Right renal pelvis (tissue), 4 donors: ENCODE measurements at regions not wholly inside any gene's neighbourhood (a gene's known extent, or its start where the extent isn't known, plus 50 kb on each side); places are given as distances from the start of the nearest gene placed in this dataset.

Source experiments
- DNase-seq, 4 donors: peaks; one replicate each; pipeline ENCODE4 v3.0.0-alpha.2; 2013; ENCODE audit warnings: low read depth in 4 of 4, low spot score in 3 of 4, missing footprints in 1 of 4

- no peak for DNase-seq
Observed at GRCh38 chr3:118710532-118710931, 324.1 kb downstream of the IGSF11 start.

GRCh38 chr3:118713502-118714207 lies 321.0 kb downstream of the IGSF11 start:
- no peak for DNase-seq

GRCh38 chr3:118714800-118715199 lies 319.8 kb downstream of the IGSF11 start:
- no peak for DNase-seq

GRCh38 chr3:118729546-118729945 lies 305.1 kb downstream of the IGSF11 start:
- DNase-seq, result no peak

- DNase-seq, result no peak
Observed at GRCh38 chr3:118734664-118735063, 300.0 kb downstream of the IGSF11 start.

- DNase-seq, result no peak
Observed at GRCh38 chr3:118736107-118736506, 298.5 kb downstream of the IGSF11 start.

- DNase-seq, result no peak
Observed at GRCh38 chr3:118740722-118741290, 293.8 kb downstream of the IGSF11 start.

- no peak for DNase-seq
Observed at GRCh38 chr3:118742760-118743159, 291.9 kb downstream of the IGSF11 start.

- no peak for DNase-seq
Observed at GRCh38 chr3:118744186-118744585, 290.5 kb downstream of the IGSF11 start.

- DNase-seq, result no peak
Observed at GRCh38 chr3:118754406-118755252, 280.0 kb downstream of the IGSF11 start.

GRCh38 chr3:118755253-118755801 lies 279.3 kb downstream of the IGSF11 start:
- DNase-seq, result no peak

- no peak for DNase-seq
Observed at GRCh38 chr3:118760585-118761290, 273.9 kb downstream of the IGSF11 start.

GRCh38 chr3:118761291-118761606 lies 273.4 kb downstream of the IGSF11 start:
- DNase-seq, result no peak

GRCh38 chr3:118765636-118766305 lies 268.9 kb downstream of the IGSF11 start:
- DNase-seq, result no peak

- DNase-seq, result no peak
Observed at GRCh38 chr3:118766306-118766669, 268.4 kb downstream of the IGSF11 start.

- no peak for DNase-seq
Observed at GRCh38 chr3:118772036-118772435, 262.6 kb downstream of the IGSF11 start.

- no peak for DNase-seq
Observed at GRCh38 chr3:118772547-118773011, 262.1 kb downstream of the IGSF11 start.

- DNase-seq, result no peak
Observed at GRCh38 chr3:118775021-118775420, 259.6 kb downstream of the IGSF11 start.

GRCh38 chr3:118778201-118778600 lies 256.4 kb downstream of the IGSF11 start:
- DNase-seq, result no peak

GRCh38 chr3:118781232-118781631 lies 253.4 kb downstream of the IGSF11 start:
- DNase-seq, result no peak
